ENCODE measurements at regions not wholly inside any gene's neighbourhood (a gene's known extent, or its start where the extent isn't known, plus 50 kb on each side); places are given as distances from the start of the nearest gene placed in this dataset.

GRCh38 chr13:22002893-22003292, 332.0 kb downstream of the FGF9 start:
- Histone ChIP-seq H3K27me3 (no peaks in the 10 kb centered on the region), H3K36me3 (no peaks in the 10 kb centered on the region), H3K9me3 (no peaks in the 10 kb centered on the region), H3K4me3 (no peak overlapping the region), H3K4me1 (peaks cover 0 to 4% (median 0%) of the 10 kb centered on the region in 4 donors), H3K27ac (no peak overlapping the region)
- no peak for TF ChIP-seq CTCF (IDR thresholded peaks at IDR 0.05)
- no peak for TF ChIP-seq POLR2A (IDR thresholded peaks at IDR 0.05)
- DNase-seq: no peak

- no peak for DNase-seq
- no peaks in the 10 kb centered on the region for H3K9me3 ChIP-seq
- H3K36me3 ChIP-seq: no peaks in the 10 kb centered on the region
- H3K4me1 ChIP-seq: no peaks in the 10 kb centered on the region
- H3K4me3 ChIP-seq: no peak overlapping the region
- no peaks in the 10 kb centered on the region for H3K27me3 ChIP-seq
- no peak for TF ChIP-seq POLR2A (IDR thresholded peaks at IDR 0.05)
- no peak for TF ChIP-seq CTCF (IDR thresholded peaks at IDR 0.05)
- H3K27ac ChIP-seq: no peak overlapping the region
Measured at GRCh38 chr13:22009500-22009899, 338.6 kb downstream of the FGF9 start.

- H3K27me3 ChIP-seq: no peaks in the 10 kb centered on the region
- H3K4me1 ChIP-seq: no peaks in the 10 kb centered on the region
- no peaks in the 10 kb centered on the region for H3K9me3 ChIP-seq
- H3K27ac ChIP-seq: no peak overlapping the region
- DNase-seq: no peak
- no peaks in the 10 kb centered on the region for H3K36me3 ChIP-seq
- no peak for TF ChIP-seq CTCF (IDR thresholded peaks at IDR 0.05)
- no peak for TF ChIP-seq POLR2A (IDR thresholded peaks at IDR 0.05)
- H3K4me3 ChIP-seq: no peak overlapping the region
Measured at GRCh38 chr13:22009937-22010336, 339.1 kb downstream of the FGF9 start.

GRCh38 chr13:22012686-22013085, 341.8 kb downstream of the FGF9 start:
- H3K36me3 ChIP-seq: no peaks in the 10 kb centered on the region

GRCh38 chr13:22014469-22014868, 343.6 kb downstream of the FGF9 start:
- TF ChIP-seq CTCF (IDR thresholded peaks at IDR 0.05) (no peak), POLR2A (IDR thresholded peaks at IDR 0.05) (no peak)
- Histone ChIP-seq H3K9me3 (no peaks in the 10 kb centered on the region), H3K4me3 (no peak overlapping the region), H3K36me3 (no peaks in the 10 kb centered on the region), H3K27me3 (peaks cover 0 to 3% of the 10 kb centered on the region in 2 donors), H3K4me1 (no peaks in the 10 kb centered on the region), H3K27ac (no peak overlapping the region)
- no peak for DNase-seq

More at GRCh38 chr13:22012686-22013085, 341.8 kb downstream of the FGF9 start:
- TF ChIP-seq CTCF (IDR thresholded peaks at IDR 0.05): no peak
- TF ChIP-seq POLR2A (IDR thresholded peaks at IDR 0.05): no peak
- Histone ChIP-seq H3K27ac (no peak overlapping the region), H3K4me1 (no peaks in the 10 kb centered on the region), H3K27me3 (peaks cover 0 to 3% of the 10 kb centered on the region in 2 donors), H3K9me3 (no peaks in the 10 kb centered on the region), H3K4me3 (no peak overlapping the region)
- DNase-seq: no peak

- no peak for DNase-seq
- H3K36me3 ChIP-seq: no peaks in the 10 kb centered on the region
- H3K27ac ChIP-seq: no peak overlapping the region
- H3K4me3 ChIP-seq: no peak overlapping the region
- no peaks in the 10 kb centered on the region for H3K4me1 ChIP-seq
- TF ChIP-seq CTCF (IDR thresholded peaks at IDR 0.05) (no peak), POLR2A (IDR thresholded peaks at IDR 0.05) (no peak)
- peaks cover 0 to 3% of the 10 kb centered on the region in 2 donors for H3K27me3 ChIP-seq
- H3K9me3 ChIP-seq: no peaks in the 10 kb centered on the region
Measured at GRCh38 chr13:22017226-22017625, 346.4 kb downstream of the FGF9 start.
